ENCODE measurements at regions not wholly inside any gene's neighbourhood (a gene's known extent, or its start where the extent isn't known, plus 50 kb on each side); places are given as distances from the start of the nearest gene placed in this dataset.

DNA sequence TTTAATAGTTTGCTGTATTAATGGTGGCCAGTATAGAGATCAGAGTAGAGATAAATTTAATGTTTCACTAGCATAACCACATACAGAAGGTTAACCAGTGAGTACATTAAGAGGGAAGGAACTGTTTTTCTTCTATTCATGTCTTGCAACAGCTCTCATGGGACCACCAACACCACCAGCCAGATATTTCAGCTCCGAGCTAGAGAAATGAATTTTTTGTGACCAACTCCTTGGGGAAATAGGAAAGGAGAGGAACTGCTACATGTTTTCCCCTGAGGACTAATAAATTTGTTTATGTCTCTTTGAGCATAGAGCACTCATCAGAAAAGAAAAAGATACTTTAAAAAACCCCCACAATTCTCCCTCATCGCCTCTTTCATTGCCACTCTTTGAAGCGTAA is 247.5 kb downstream of the MBNL1 start:
- intact Hi-C loops (cut with DNase I; ENCODE audit: low total_unique reads) = no loop called here
- TF ChIP-seq, protein P1, sequence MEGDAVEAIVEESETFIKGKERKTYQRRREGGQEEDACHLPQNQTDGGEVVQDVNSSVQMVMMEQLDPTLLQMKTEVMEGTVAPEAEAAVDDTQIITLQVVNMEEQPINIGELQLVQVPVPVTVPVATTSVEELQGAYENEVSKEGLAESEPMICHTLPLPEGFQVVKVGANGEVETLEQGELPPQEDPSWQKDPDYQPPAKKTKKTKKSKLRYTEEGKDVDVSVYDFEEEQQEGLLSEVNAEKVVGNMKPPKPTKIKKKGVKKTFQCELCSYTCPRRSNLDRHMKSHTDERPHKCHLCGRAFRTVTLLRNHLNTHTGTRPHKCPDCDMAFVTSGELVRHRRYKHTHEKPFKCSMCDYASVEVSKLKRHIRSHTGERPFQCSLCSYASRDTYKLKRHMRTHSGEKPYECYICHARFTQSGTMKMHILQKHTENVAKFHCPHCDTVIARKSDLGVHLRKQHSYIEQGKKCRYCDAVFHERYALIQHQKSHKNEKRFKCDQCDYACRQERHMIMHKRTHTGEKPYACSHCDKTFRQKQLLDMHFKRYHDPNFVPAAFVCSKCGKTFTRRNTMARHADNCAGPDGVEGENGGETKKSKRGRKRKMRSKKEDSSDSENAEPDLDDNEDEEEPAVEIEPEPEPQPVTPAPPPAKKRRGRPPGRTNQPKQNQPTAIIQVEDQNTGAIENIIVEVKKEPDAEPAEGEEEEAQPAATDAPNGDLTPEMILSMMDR (IDR thresholded peaks at IDR 0.05) = no peak
- no peak for TF ChIP-seq POLR2A (IDR thresholded peaks at IDR 0.05)
- H3K4me3 ChIP-seq (ENCODE audit: low read depth, poor library complexity, severe bottlenecking) = no peak overlapping the region
- 86 to 90% methylated on average over 3 of the region's 3 CpGs for WGBS, 2 donors
- no peak for DNase-seq (ENCODE audit: low spot score in 2 of 2)

DNA sequence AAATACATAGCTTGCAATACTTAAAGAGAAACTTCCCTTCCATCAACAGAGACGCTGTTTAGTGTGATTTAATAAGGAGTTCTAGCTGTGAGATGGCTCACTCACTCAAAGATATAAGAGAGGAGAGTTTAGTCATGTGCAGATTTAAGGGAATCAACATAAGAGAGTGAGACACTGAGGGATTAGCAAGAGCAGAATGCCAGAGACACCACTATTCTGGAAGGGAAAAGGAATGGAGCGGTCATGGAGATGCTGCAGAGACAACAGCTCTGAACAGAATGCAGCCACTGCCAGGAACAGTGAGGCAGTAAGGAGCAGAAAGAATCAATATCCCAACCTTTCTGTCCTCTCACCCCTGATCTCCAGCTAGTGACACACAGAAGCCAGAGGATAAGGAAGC is 248.8 kb downstream of the MBNL1 start:
- DNase-seq (ENCODE audit: low spot score in 2 of 2) = no peak
- TF ChIP-seq, protein P1 (IDR thresholded peaks at IDR 0.05) = no peak
- no peak for TF ChIP-seq POLR2A (IDR thresholded peaks at IDR 0.05)
- H3K4me3 ChIP-seq (ENCODE audit: low read depth, poor library complexity, severe bottlenecking) = no peak overlapping the region
- intact Hi-C loops (cut with DNase I; ENCODE audit: low total_unique reads) = no loop called here
- 60 to 94% methylated on average over 2 of the region's 2 CpGs for WGBS, 2 donors

DNA sequence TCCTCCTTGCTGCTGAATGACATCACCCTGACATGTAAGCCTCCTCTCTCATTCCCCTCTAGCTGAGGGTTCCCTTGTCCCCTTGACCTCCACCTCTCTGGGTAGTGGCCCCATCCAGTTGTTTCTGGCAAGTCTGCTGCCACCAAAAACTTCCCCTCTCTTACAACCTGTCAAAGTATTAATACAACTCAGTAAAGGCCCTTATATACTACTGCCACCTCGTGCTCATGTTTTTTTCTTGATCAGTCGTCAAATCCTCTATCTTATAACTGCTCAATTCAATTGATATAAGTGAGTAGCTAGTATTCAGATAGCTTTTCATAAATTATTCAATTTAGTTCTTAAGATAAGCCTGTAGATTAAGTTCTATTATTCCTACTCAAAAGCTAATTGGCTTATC is 249.6 kb downstream of the MBNL1 start:
- no peak for DNase-seq (ENCODE audit: low spot score in 2 of 2)
- WGBS, 2 donors = 97 to 98% methylated on average over 2 of the region's 2 CpGs
- intact Hi-C loops (cut with DNase I; ENCODE audit: low total_unique reads) = no loop called here
- no peak overlapping the region for H3K4me3 ChIP-seq (ENCODE audit: low read depth, poor library complexity, severe bottlenecking)
- TF ChIP-seq, protein P1 (IDR thresholded peaks at IDR 0.05) = no peak
- TF ChIP-seq POLR2A (IDR thresholded peaks at IDR 0.05) = no peak

DNA sequence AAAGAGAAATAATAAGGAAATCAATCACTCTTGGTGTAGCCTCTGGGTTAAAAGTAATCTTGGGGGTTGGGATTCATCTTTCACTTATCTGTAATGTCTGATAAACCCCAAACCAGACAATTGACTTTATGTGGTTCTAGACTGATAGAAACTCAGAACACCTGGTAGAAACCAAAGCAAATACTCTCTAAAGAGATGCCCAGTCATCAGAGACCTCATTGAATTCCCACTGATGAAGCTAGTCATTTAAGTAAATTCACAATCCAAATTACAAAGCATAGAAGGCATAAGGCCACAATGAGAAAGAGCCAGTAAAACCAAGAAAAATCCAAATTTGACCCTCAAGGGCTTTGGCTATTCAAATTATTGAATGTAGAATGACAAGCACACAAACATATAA is 250.6 kb downstream of the MBNL1 start:
- TF ChIP-seq POLR2A (IDR thresholded peaks at IDR 0.05) = no peak
- TF ChIP-seq, protein P1 (IDR thresholded peaks at IDR 0.05) = no peak
- intact Hi-C loops (cut with DNase I; ENCODE audit: low total_unique reads) = no loop called here
- DNase-seq (ENCODE audit: low spot score in 2 of 2) = no peak
- no peak overlapping the region for H3K4me3 ChIP-seq (ENCODE audit: low read depth, poor library complexity, severe bottlenecking)

DNA sequence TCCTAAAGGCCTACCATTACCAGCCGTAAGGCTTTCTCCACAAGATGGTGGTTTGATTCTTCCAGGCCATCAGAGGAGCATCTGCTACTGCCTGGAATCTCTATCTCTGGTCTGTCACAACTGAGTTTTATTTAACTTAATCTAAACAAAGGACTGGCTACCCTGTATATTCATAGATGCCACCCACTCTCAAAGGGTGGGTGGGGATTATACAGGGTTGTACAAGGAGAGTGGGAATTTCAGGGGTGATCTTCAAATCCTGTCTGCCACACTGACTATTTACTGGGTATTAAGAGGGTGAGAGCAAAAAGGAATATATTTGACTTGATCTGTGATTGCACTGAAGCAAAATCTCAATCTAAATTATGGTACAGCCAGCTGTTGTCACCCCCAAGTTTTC is 253.3 kb downstream of the MBNL1 start:
- intact Hi-C loops (cut with DNase I; ENCODE audit: low total_unique reads) = no loop called here
- H3K4me3 ChIP-seq (ENCODE audit: low read depth, poor library complexity, severe bottlenecking) = no peak overlapping the region
- WGBS, 2 donors = 94 to 100% methylated on average over 1 of the region's 1 CpG
- TF ChIP-seq POLR2A (IDR thresholded peaks at IDR 0.05) = no peak
- TF ChIP-seq, protein P1 (IDR thresholded peaks at IDR 0.05) = no peak
- DNase-seq (ENCODE audit: low spot score in 2 of 2) = no peak

Measured in lower leg skin (tissue), 4 donors.